ENCODE measurements at regions not wholly inside any gene's neighbourhood (a gene's known extent, or its start where the extent isn't known, plus 50 kb on each side); places are given as distances from the start of the nearest gene placed in this dataset.

DNA sequence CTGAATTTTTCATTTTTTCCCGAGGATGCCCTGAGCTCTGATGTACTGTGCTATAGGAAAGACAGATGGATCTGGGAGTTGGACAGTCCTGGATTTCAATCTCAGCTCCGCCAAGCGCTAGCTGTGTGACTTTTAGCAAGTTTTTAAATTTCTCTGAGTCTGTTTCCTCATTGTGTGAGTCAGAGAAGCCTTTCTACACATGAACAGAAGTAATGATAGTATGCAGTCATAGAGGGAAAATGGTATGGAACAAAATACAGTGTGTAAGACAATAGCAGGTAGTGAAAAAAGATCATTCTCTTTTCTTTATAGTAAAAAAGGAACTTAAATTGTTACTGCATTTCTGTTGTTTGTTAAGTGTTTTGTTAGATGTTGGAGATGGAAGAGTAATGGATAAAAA is 52.4 kb upstream of the PPM1B start:
- TF ChIP-seq, protein P1, sequence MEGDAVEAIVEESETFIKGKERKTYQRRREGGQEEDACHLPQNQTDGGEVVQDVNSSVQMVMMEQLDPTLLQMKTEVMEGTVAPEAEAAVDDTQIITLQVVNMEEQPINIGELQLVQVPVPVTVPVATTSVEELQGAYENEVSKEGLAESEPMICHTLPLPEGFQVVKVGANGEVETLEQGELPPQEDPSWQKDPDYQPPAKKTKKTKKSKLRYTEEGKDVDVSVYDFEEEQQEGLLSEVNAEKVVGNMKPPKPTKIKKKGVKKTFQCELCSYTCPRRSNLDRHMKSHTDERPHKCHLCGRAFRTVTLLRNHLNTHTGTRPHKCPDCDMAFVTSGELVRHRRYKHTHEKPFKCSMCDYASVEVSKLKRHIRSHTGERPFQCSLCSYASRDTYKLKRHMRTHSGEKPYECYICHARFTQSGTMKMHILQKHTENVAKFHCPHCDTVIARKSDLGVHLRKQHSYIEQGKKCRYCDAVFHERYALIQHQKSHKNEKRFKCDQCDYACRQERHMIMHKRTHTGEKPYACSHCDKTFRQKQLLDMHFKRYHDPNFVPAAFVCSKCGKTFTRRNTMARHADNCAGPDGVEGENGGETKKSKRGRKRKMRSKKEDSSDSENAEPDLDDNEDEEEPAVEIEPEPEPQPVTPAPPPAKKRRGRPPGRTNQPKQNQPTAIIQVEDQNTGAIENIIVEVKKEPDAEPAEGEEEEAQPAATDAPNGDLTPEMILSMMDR (IDR thresholded peaks at IDR 0.05): no peak
- Histone ChIP-seq H3K27ac (no peak overlapping the region), H3K4me3 (no peak overlapping the region), H3K9me3 (no peaks in the 10 kb centered on the region), H3K4me1 (no peaks in the 10 kb centered on the region), H3K36me3 (ENCODE audit: insufficient read depth in 1 of 2, low read depth in 1 of 2) (no peaks in the 10 kb centered on the region), H3K27me3 (ENCODE audit: insufficient read depth in 3 of 3, low read length in 2 of 3) (no peaks in the 10 kb centered on the region)
- 95 to 96% (median 95%) methylated on average over 3 of the region's 3 CpGs for WGBS, 3 donors
- intact Hi-C loops (cut with DNase I): no loop called here
- DNase-seq: no peak
- no peak for ATAC-seq

DNA sequence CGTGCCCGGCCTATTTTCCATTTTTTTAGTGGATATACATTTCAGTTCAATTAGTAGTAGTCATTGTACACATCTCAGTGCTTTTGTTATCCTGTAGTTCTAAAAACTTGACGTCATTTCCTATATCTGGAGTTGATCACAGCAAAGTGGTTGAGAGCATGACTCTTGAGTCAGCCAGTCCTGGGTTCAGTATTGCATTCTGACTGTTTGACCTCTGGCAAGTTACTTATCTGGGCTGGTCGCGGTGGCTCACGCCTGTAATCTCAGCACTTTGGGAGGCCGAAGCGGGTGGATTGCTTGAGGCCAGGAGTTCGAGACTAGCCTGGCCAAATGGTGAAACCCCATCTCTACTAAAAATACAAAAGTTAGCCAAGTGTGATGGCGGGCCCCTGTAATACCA is 50.4 kb upstream of the PPM1B start:
- ATAC-seq: no peak
- WGBS, 3 donors: 91 to 94% (median 93%) methylated on average over 10 of the region's 10 CpGs

More for the DNA sequence above, 50.4 kb upstream of the PPM1B start:
- H3K27me3 ChIP-seq (ENCODE audit: insufficient read depth in 3 of 3, low read length in 2 of 3): no peaks in the 10 kb centered on the region
- no peak overlapping the region for H3K4me3 ChIP-seq
- TF ChIP-seq, protein P1 (IDR thresholded peaks at IDR 0.05): no peak
- no peaks in the 10 kb centered on the region for H3K9me3 ChIP-seq
- DNase-seq: no peak
- intact Hi-C loops (cut with DNase I): no loop called here
- no peaks in the 10 kb centered on the region for H3K4me1 ChIP-seq
- no peaks in the 10 kb centered on the region for H3K36me3 ChIP-seq (ENCODE audit: insufficient read depth in 1 of 2, low read depth in 1 of 2)
- H3K27ac ChIP-seq: no peak overlapping the region
